GM15510 (cell line): ENCODE measurements at regions not wholly inside any gene's neighbourhood (a gene's known extent, or its start where the extent isn't known, plus 50 kb on each side); places are given as distances from the start of the nearest gene placed in this dataset.

ENCODE experiments used
- POLR2A ChIP-seq: IDR thresholded peaks from 3 replicates; pipeline ENCODE4 v1.6.1; 2011; ENCODE audit warnings: borderline replicate concordance; ENCODE audit not compliant: insufficient read length; ENCODE audit errors: extremely low read depth

GRCh38 chr7:148950806-148951205 is 66.7 kb upstream of the EZH2 start:
- TF ChIP-seq POLR2A: no peak

GRCh38 chr7:148944935-148945934 is 61.1 kb upstream of the EZH2 start:
- TF ChIP-seq POLR2A: no peak

DNA sequence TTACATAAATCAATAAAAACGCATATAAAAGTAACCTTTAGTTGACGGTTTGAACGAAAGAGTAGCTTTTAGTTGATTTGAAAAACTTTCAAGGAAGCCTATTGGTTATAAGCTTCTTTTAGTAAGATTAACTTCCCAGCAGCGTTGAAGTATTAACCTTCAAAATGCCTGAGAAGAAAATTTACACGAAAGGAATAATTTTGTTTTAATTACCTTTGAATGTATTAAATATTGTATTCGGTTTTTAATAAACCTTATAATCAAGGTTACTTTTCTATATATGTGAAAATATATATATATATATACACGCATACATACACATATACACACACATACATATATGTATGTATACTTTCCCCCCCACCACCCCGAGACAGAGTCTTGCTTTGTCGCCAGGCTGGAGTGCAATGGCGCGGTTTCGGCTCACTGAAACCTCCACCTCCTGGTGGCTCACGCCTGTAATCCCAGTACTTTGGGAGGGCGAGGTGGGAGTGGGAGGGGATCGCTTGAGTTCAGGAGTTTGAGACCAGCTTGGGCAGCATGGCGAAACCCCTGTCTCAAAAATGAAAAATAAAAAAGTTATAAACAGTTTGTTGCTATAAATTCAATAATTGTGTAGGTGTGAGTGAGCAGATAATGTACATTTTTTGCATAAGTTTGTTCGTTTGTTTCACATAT is 57.6 kb upstream of the EZH2 start:
- no peak for TF ChIP-seq POLR2A

- peak; percentile 59 for TF ChIP-seq POLR2A
Observed at GRCh38 chr7:148940702-148941597, 56.9 kb upstream of the EZH2 start.

DNA sequence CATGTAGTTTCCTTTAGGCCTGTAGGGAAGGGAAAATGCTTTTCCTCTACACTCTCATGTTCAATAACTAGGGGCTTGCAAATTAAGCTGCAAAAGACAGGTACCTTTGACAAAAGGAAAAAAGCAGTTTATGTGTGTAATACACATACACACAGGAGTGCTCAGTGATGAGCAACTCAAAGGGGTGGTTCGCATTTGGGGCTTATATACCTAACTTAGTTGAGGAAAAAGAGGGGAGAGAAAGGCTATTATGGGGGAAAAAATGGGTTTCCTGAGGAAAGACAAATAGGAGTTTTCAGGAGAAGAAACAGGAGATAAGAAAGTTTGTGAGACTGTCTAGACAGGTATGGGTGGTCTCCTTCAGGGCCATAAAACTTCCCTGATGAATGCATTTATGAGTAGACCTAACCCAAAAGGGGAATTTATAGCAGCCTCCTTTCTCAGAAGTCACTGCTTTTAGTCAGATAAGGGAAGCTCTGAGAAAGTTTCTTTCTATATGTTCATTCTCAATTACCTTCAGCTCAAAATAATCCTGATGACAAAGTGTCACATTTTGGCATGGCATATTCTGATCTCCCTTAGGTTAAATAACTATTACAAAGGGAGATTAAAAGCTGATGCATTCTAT is 55.2 kb upstream of the EZH2 start:
- no peak for TF ChIP-seq POLR2A

DNA sequence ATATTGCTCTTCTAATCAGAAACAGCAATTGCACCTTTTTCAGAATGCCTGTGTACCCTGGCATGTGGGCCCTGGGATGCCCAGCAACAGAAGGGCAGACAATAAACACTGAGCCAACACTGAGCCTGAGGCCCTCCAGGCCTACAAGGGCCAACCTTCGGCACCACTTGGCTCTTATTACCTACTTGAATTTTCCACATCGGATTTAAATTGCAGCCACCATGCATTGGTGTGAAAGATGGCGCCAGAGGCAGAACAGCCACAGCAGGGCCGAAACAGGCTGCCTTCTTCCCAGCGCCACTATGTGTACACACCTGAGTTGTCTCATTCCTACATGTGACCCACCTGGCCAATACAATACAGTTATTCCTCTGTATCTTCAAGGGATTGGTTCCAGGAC is 51.4 kb upstream of the EZH2 start:
- no peak for TF ChIP-seq POLR2A
